ENCODE measurements at regions not wholly inside any gene's neighbourhood (a gene's known extent, or its start where the extent isn't known, plus 50 kb on each side); places are given as distances from the start of the nearest gene placed in this dataset.

GRCh38 chr9:75274781-75275180 lies 186.5 kb downstream of the OSTF1 start:
- no peak for TF ChIP-seq CTCF (IDR thresholded peaks at IDR 0.05 in 4 of 5, conservative IDR thresholded peaks at IDR 0.05 in 1 of 5)
- no peak for TF ChIP-seq POLR2A (IDR thresholded peaks at IDR 0.05)
